Neural progenitor cell (in vitro differentiated cells): ENCODE measurements at regions not wholly inside any gene's neighbourhood (a gene's known extent, or its start where the extent isn't known, plus 50 kb on each side); places are given as distances from the start of the nearest gene placed in this dataset.

ENCODE experiments used
- CTCF ChIP-seq: fragments of 200-600 bp; sonication (generic); IDR thresholded peaks from 2 replicates; pipeline ENCODE4 v1.5.1; 2017; ENCODE audit warnings: antibody characterized with exemption, mild to moderate bottlenecking
- EZH2 ChIP-seq: fragments of 200-600 bp; sonication (generic); IDR thresholded peaks from 2 replicates; pipeline ENCODE4 v1.6.1; 2017; ENCODE audit warnings: antibody characterized with exemption, mild to moderate bottlenecking, moderate library complexity
- EZH2phosphoT487 ChIP-seq: fragments of 200-600 bp; sonication (generic); IDR thresholded peaks from 2 replicates; pipeline ENCODE4 v1.6.1; 2017; ENCODE audit warnings: antibody characterized with exemption

- TF ChIP-seq EZH2: no peak
- TF ChIP-seq CTCF: no peak
- no peak for TF ChIP-seq EZH2phosphoT487
These were observed 196.5 kb upstream of the HS3ST1 start for GRCh38 chr4:11625211-11625610.
